NT2/D1 (cell line): ENCODE measurements at regions not wholly inside any gene's neighbourhood (a gene's known extent, or its start where the extent isn't known, plus 50 kb on each side); places are given as distances from the start of the nearest gene placed in this dataset.

Experiments used
- YY1 ChIP-seq: IDR thresholded peaks from 2 replicates; pipeline ENCODE4 v1.6.1; 2011; ENCODE audit not compliant: insufficient read length, insufficient read depth
- ZNF274 ChIP-seq: IDR thresholded peaks from 2 replicates; pipeline ENCODE4 v1.6.1; 2011; ENCODE audit warnings: mild to moderate bottlenecking, low read depth, low read length

GRCh38 chr3:177307391-177307790 lies 110.1 kb upstream of the TBL1XR1 start:
- TF ChIP-seq YY1 = no peak
- no peak for TF ChIP-seq ZNF274
